GM19328 (cell line): ENCODE measurements at regions not wholly inside any gene's neighbourhood (a gene's known extent, or its start where the extent isn't known, plus 50 kb on each side); places are given as distances from the start of the nearest gene placed in this dataset.

Source experiments
- ATAC-seq: cut with Tn5 transposase; IDR thresholded peaks from one replicate; pipeline ENCODE4 v1.9.1; 2021; ENCODE audit warnings: mild to moderate bottlenecking, moderate library complexity; ENCODE audit not compliant: unreplicated experiment

GRCh38 chr7:47047384-47047783, 534.5 kb downstream of the TNS3 start:
- ATAC-seq: no peak

DNA sequence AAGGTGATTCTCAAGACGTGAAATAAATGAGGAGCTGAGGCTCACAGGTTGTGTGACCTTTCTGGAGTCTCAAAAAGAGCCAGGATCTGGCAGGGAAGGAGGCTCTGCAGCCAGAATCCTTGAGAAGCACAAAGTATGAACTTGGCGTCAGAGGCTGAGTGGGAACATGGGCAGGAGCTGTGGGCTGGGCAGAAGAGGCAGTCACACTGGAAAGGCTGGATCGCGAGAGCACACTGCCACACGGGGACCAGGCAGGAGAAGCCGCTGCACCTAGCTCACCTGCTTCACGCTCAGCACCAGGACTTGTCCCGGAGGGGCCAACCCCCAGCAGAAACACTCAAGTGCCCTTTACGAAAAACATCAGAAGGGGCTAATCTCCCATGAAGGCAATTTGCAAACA, 535.0 kb downstream of the TNS3 start:
- ATAC-seq: no peak

DNA sequence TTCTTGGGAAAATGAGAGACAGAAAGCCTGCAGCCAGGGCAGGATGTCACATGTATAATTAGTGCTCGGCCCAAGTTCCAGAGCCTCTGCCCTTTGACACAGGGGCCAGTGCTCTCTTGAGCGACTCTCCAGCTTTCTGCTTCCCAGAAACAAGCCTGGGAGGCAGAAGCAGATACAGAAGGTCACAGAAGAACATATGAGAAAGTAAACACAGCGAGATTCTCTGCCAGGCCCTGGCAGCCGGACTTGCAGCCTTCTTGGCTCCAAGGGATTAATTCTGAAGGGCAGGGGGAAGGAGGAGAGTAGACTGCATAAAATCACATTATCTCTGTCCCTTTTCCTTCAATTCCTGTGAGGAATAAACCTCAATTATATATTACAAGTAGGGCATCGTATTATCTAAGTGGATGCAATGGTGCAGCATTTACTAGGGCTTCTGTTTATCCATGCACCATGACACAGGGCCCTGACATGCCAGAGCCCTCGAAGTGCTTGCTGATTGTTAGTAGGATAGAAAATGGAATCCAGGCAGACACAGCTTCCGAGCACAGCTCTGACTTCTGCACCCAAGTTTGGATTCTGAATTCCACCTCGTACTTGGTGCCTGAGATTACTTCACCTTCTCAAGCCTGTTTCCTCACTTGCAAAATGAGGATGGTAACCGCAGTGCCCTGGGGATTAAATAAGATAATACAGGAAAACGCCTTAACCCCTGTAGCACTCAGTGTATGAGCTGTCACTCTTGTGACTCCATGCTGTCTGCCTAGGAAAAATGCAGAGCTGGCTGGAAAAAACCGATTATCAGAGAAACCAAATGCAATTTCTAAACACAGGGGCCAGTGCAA, 536.5 kb downstream of the TNS3 start:
- no peak for ATAC-seq

DNA sequence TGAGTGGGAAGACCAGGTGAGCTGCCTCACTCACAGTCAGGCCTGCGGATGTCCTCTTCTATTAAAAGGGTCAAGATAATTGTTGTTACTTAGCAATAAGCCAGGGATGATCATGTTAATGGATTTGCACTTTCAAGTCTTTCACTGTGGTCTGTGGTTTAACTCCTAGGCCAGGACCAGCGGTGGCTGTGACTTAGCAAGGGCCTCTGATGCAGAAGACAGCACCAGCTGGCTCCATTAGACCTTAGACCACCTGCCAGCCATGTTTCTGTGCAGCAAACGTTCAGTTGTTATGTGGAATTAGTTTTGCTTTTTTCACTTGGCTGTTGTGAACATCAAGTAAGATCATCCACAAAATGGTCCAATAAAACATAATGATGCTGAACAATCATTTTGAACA, 537.3 kb downstream of the TNS3 start:
- no peak for ATAC-seq

DNA sequence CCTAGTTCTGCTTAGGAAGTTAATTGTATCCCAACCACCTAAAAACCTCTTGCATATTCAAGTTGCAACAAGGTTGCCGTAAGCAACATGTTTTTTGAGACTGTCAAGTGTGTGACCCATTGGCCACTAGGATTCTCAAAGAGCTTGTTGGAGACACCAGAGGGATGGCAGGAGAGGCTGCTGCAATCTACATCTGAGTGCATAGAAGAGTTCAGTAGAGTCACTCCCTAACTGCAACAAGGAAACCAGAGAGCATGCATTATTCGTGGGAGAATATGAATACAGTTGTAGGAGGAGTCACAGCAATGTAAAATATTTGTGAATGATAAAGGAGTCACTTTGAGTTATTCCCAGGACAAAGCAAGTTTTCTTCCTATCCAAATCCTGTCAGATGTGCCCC, 538.6 kb downstream of the TNS3 start:
- no peak for ATAC-seq

DNA sequence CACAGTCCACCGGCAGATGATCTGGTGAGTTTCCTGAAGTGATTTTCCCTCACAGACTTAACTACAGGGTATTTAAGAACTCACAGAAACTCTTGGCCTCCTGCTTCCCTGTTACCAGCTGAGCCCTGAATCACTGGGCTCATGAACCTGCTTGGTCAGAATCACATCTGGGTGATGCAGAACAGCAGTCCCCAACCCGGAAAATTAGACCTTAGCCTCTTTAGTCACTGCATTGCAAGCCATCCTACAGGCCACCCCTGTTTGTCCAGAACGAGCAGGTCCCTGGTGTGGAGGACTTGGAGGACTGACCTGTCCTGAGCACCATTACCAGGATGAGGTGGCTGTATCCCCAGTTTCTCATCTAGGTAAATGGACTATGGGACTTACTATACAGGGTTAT, 539.2 kb downstream of the TNS3 start:
- ATAC-seq: no peak

- ATAC-seq: no peak
Observed at GRCh38 chr7:47040795-47041347, 541.0 kb downstream of the TNS3 start.

GRCh38 chr7:47039904-47040303, 542.0 kb downstream of the TNS3 start:
- no peak for ATAC-seq

GRCh38 chr7:47039089-47039648, 542.7 kb downstream of the TNS3 start:
- ATAC-seq: no peak

DNA sequence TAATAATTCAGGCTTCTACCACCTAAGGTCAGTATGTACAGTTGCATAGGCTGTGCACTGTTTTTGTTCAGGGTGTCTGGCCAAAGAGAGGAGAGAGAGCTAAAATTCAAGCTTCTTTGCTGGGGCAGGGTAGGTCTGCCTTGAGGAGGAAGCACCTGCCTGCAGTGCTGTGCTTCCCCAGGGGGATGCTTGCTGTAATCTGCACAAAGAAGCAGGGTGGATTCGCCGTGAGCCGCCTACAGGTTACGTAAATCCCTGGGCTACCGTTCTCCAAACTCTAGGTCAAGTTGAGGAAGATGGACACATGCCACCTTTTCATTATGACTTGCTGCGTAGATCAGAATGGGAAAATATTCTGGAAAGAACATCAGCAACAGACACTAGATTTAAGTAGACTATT, 543.3 kb downstream of the TNS3 start:
- ATAC-seq: no peak

- no peak for ATAC-seq
Observed at GRCh38 chr7:47037607-47038006, 544.3 kb downstream of the TNS3 start.

DNA sequence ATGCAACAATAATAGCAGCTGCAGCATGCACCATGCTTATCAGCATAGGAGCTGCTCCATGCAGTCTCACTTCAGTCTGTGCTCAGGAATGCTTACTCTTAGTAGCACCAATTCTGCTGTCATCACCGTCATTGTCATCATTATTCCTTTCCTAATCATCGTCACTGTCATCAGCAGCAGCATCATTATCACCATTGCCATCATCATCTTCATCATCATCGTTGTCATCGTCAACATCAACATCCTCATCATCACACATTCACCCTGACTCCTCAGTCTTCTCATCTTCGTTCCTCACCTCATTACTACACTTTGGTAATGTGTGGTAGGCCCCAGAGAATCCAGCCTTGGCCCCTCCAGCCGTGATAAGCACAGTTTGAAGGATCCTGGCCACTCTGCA, 545.0 kb downstream of the TNS3 start:
- ATAC-seq: no peak

GRCh38 chr7:47035522-47035921, 546.4 kb downstream of the TNS3 start:
- no peak for ATAC-seq

- no peak for ATAC-seq
Observed at GRCh38 chr7:47034180-47034579, 547.7 kb downstream of the TNS3 start.

- no peak for ATAC-seq
Observed at GRCh38 chr7:47032536-47032908, 549.4 kb downstream of the TNS3 start.

- ATAC-seq: no peak
Observed at GRCh38 chr7:47031786-47032535, 550.0 kb downstream of the TNS3 start.

DNA sequence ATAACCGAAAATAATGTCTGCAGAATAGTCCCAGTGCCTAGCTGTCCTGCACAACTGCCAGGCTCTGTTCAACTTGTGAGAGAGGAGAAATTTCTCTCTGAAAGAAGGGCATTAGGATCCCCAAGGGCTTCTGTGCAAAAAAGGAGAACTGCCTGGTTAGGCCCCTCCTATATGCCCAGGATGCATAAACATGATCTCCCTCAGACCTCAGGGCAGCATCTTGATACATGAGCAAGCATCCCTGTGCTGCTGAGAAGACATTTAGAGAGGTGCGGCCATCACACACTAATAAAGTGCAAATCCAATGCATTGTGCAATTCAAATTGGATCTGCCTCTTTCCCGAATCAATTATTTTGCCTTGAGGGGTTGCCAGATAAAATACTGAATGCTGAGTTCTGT, 553.6 kb downstream of the TNS3 start:
- no peak for ATAC-seq

GRCh38 chr7:47027695-47028240, 554.1 kb downstream of the TNS3 start:
- ATAC-seq: no peak

- no peak for ATAC-seq
Observed at GRCh38 chr7:47026780-47027361, 555.0 kb downstream of the TNS3 start.

DNA sequence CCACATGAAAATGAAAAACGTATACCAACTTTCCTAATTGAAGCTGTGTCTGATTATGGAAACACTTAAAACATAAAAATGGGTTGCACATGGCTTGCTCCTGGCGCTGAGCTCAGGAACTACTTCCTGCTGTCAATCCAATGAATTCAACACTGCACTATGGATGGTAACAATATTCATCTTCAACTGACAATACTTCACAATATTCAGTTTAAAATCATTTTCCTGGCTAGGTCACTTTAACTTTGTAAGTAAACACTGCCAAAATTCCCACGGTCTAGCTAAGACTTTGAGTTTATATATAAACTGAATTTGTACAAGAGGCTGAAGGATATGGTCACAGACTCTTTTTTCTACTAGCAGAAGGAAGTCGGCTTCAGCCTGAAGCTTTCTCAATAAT, 556.9 kb downstream of the TNS3 start:
- ATAC-seq: no peak

DNA sequence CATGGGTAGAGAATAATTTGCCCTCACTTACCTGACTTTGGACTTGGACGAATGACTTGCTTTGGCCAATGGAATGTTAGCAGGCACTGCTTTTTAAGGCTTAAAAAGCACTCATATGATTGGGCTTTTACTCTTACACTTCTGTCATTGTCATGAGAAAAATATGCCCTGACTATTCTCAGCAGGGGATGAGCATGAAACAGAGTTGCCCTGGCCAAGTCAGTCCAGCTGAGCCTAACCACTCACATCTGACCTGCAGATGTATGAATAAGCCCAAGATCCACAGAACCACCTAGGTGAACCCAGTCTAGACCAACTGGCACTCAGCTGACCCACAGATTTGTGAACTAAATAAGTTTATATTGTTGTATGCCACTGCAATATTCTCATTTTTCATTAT, 573.5 kb downstream of the TNS3 start:
- ATAC-seq: no peak
